Chondrocyte (in vitro differentiated cells): ENCODE measurements at regions not wholly inside any gene's neighbourhood (a gene's known extent, or its start where the extent isn't known, plus 50 kb on each side); places are given as distances from the start of the nearest gene placed in this dataset.

Source experiments
- DNase-seq: peaks from one replicate; pipeline ENCODE4 v3.0.0; 2021; ENCODE audit warnings: mixed read lengths, low spot score
- H3K27ac Mint-ChIP-seq: one replicate; pipeline ENCODE4 v1.8.0; 2021; ENCODE audit warnings: mild to moderate bottlenecking, moderate library complexity, mixed read lengths; ENCODE audit not compliant: unreplicated experiment
- H3K27me3 Mint-ChIP-seq: 2 replicates; pipeline ENCODE4 v1.8.0; 2021; ENCODE audit warnings: low read depth, mixed read lengths
- H3K36me3 Mint-ChIP-seq: 2 replicates; pipeline ENCODE4 v1.8.0; 2021; ENCODE audit warnings: low read depth, mixed read lengths
- H3K4me1 Mint-ChIP-seq: 2 replicates; pipeline ENCODE4 v1.8.0; 2021; ENCODE audit warnings: low read depth, mild to moderate bottlenecking, mixed read lengths
- H3K4me3 Mint-ChIP-seq: one replicate; pipeline ENCODE4 v1.8.0; 2021; ENCODE audit warnings: mild to moderate bottlenecking, moderate library complexity, mixed read lengths; ENCODE audit not compliant: unreplicated experiment
- H3K9me3 Mint-ChIP-seq: 2 replicates; pipeline ENCODE4 v1.8.0; 2021; ENCODE audit warnings: low read depth, mixed read lengths
- CTCF ChIP-seq: fragments of 200-600 bp; sonication (generic); IDR thresholded peaks from 2 replicates; pipeline ENCODE4 v1.5.0; 2021; ENCODE audit warnings: antibody characterized with exemption, mild to moderate bottlenecking, moderate library complexity

GRCh38 chr1:113192980-113193379 lies 120.0 kb downstream of the LRIG2 start:
- TF ChIP-seq CTCF = no peak
- Mint-ChIP-seq H3K4me3 (no peak overlapping the region), H3K9me3 (peaks cover 7% of the 10 kb centered on the region), H3K27me3 (peaks cover 21% of the 10 kb centered on the region), H3K4me1 (no peaks in the 10 kb centered on the region), H3K27ac (no peak overlapping the region), H3K36me3 (no peaks in the 10 kb centered on the region)
- no peak for DNase-seq

- Mint-ChIP-seq H3K9me3 (peaks cover 7% of the 10 kb centered on the region), H3K4me3 (no peak overlapping the region), H3K27me3 (peaks cover 6% of the 10 kb centered on the region), H3K27ac (no peak overlapping the region), H3K36me3 (no peaks in the 10 kb centered on the region), H3K4me1 (no peaks in the 10 kb centered on the region)
- DNase-seq = no peak
- TF ChIP-seq CTCF = no peak
Observed at GRCh38 chr1:113194846-113195830, 122.1 kb downstream of the LRIG2 start.

GRCh38 chr1:113197719-113198330 lies 124.8 kb downstream of the LRIG2 start:
- Mint-ChIP-seq H3K27me3 (no peaks in the 10 kb centered on the region), H3K4me3 (no peak overlapping the region), H3K36me3 (no peaks in the 10 kb centered on the region), H3K4me1 (no peaks in the 10 kb centered on the region), H3K27ac (no peak overlapping the region), H3K9me3 (peaks cover 7% of the 10 kb centered on the region)
- TF ChIP-seq CTCF = no peak
- DNase-seq = no peak

- Mint-ChIP-seq H3K4me1 (no peaks in the 10 kb centered on the region), H3K27ac (no peak overlapping the region), H3K36me3 (no peaks in the 10 kb centered on the region), H3K4me3 (no peak overlapping the region), H3K27me3 (no peaks in the 10 kb centered on the region), H3K9me3 (no peaks in the 10 kb centered on the region)
- TF ChIP-seq CTCF = no peak
- DNase-seq = no peak
Observed at GRCh38 chr1:113198806-113199205, 125.8 kb downstream of the LRIG2 start.

- Mint-ChIP-seq H3K36me3 (no peaks in the 10 kb centered on the region), H3K4me3 (no peak overlapping the region), H3K9me3 (peaks cover 7% of the 10 kb centered on the region), H3K27me3 (peaks cover 6% of the 10 kb centered on the region), H3K4me1 (no peaks in the 10 kb centered on the region), H3K27ac (no peak overlapping the region)
- no peak for DNase-seq
- no peak for TF ChIP-seq CTCF
Observed at GRCh38 chr1:113199760-113200455, 126.9 kb downstream of the LRIG2 start.
